ENCODE measurements at regions not wholly inside any gene's neighbourhood (a gene's known extent, or its start where the extent isn't known, plus 50 kb on each side); places are given as distances from the start of the nearest gene placed in this dataset.
A peak's percentile ranks its signal among the peaks of the same experiment; 100 is the strongest.
"Not testable (repeated sequence)": the region's sequence is repeated elsewhere in the genome, so short reads cannot be mapped to it uniquely, and the experiment has no call there.

GRCh38 chr4:127479031-127479622 lies 153.6 kb upstream of the INTU start:
- no peaks in the 10 kb centered on the region for H3K27me3 ChIP-seq (ENCODE audit: insufficient read depth, low read length)

GRCh38 chr4:127482049-127482448 lies 150.7 kb upstream of the INTU start:
- no peaks in the 10 kb centered on the region for H3K27me3 ChIP-seq (ENCODE audit: insufficient read depth, low read length)
- H3K4me3 ChIP-seq (ENCODE audit: low read length): peak overlapping the region; percentile 28
- H3K4me1 ChIP-seq (ENCODE audit: insufficient read depth, low read length): peaks cover 22% of the 10 kb centered on the region
- peak overlapping the region; percentile 56 for H2AFZ ChIP-seq (ENCODE audit: low read depth, low read length)
- H3K9me3 ChIP-seq (ENCODE audit: low read length): no peaks in the 10 kb centered on the region
- no peaks in the 10 kb centered on the region for H3K36me3 ChIP-seq (ENCODE audit: insufficient read depth, low read length)

More at GRCh38 chr4:127479031-127479622, 153.6 kb upstream of the INTU start:
- no peaks in the 10 kb centered on the region for H3K9me3 ChIP-seq (ENCODE audit: low read length)
- peaks cover 22% of the 10 kb centered on the region for H3K4me1 ChIP-seq (ENCODE audit: insufficient read depth, low read length)
- H2AFZ ChIP-seq (ENCODE audit: low read depth, low read length): peak overlapping the region; percentile 54
- H3K4me3 ChIP-seq (ENCODE audit: low read length): no peak overlapping the region
- H3K36me3 ChIP-seq (ENCODE audit: insufficient read depth, low read length): no peaks in the 10 kb centered on the region

- Histone ChIP-seq H3K4me1 (ENCODE audit: insufficient read depth, low read length) (peaks cover 22% of the 10 kb centered on the region), H3K36me3 (ENCODE audit: insufficient read depth, low read length) (no peaks in the 10 kb centered on the region), H2AFZ (ENCODE audit: low read depth, low read length) (no peak overlapping the region), H3K4me3 (ENCODE audit: low read length) (no peak overlapping the region), H3K9me3 (ENCODE audit: low read length) (peaks cover 1% of the 10 kb centered on the region), H3K27me3 (ENCODE audit: insufficient read depth, low read length) (no peaks in the 10 kb centered on the region)
These were observed 148.6 kb upstream of the INTU start for GRCh38 chr4:127484117-127484516.

GRCh38 chr4:127486248-127486647 lies 146.5 kb upstream of the INTU start:
- Histone ChIP-seq H2AFZ (ENCODE audit: low read depth, low read length) (no peak overlapping the region), H3K4me1 (ENCODE audit: insufficient read depth, low read length) (peaks cover 12% of the 10 kb centered on the region), H3K36me3 (ENCODE audit: insufficient read depth, low read length) (no peaks in the 10 kb centered on the region), H3K4me3 (ENCODE audit: low read length) (no peak overlapping the region), H3K27me3 (ENCODE audit: insufficient read depth, low read length) (no peaks in the 10 kb centered on the region), H3K9me3 (ENCODE audit: low read length) (peaks cover 1% of the 10 kb centered on the region)

- H3K36me3 ChIP-seq (ENCODE audit: insufficient read depth, low read length): no peaks in the 10 kb centered on the region
- no peak overlapping the region for H3K4me3 ChIP-seq (ENCODE audit: low read length)
- no peak overlapping the region for H2AFZ ChIP-seq (ENCODE audit: low read depth, low read length)
- H3K9me3 ChIP-seq (ENCODE audit: low read length): peaks cover 1% of the 10 kb centered on the region
- H3K27me3 ChIP-seq (ENCODE audit: insufficient read depth, low read length): no peaks in the 10 kb centered on the region
- no peaks in the 10 kb centered on the region for H3K4me1 ChIP-seq (ENCODE audit: insufficient read depth, low read length)
These were observed 141.2 kb upstream of the INTU start for GRCh38 chr4:127491571-127491970.

GRCh38 chr4:127496875-127497274 lies 135.9 kb upstream of the INTU start:
- H3K4me1 ChIP-seq (ENCODE audit: insufficient read depth, low read length); H3K27me3 ChIP-seq (ENCODE audit: insufficient read depth, low read length); H3K36me3 ChIP-seq (ENCODE audit: insufficient read depth, low read length); H3K4me3 ChIP-seq (ENCODE audit: low read length); H3K9me3 ChIP-seq (ENCODE audit: low read length); H2AFZ ChIP-seq (ENCODE audit: low read depth, low read length): not testable (repeated sequence)

GRCh38 chr4:127498366-127498765 lies 134.4 kb upstream of the INTU start:
- Histone ChIP-seq H3K27me3 (ENCODE audit: insufficient read depth, low read length) (no peaks in the 10 kb centered on the region), H3K4me3 (ENCODE audit: low read length) (no peak overlapping the region), H2AFZ (ENCODE audit: low read depth, low read length) (no peak overlapping the region), H3K36me3 (ENCODE audit: insufficient read depth, low read length) (no peaks in the 10 kb centered on the region), H3K9me3 (ENCODE audit: low read length) (no peaks in the 10 kb centered on the region), H3K4me1 (ENCODE audit: insufficient read depth, low read length) (peaks cover 15% of the 10 kb centered on the region)

GRCh38 chr4:127500242-127500641 lies 132.5 kb upstream of the INTU start:
- Histone ChIP-seq H3K27me3 (ENCODE audit: insufficient read depth, low read length) (no peaks in the 10 kb centered on the region), H2AFZ (ENCODE audit: low read depth, low read length) (no peak overlapping the region), H3K9me3 (ENCODE audit: low read length) (no peaks in the 10 kb centered on the region), H3K36me3 (ENCODE audit: insufficient read depth, low read length) (no peaks in the 10 kb centered on the region), H3K4me3 (ENCODE audit: low read length) (no peak overlapping the region), H3K4me1 (ENCODE audit: insufficient read depth, low read length) (peaks cover 25% of the 10 kb centered on the region)

GRCh38 chr4:127501103-127501502 lies 131.7 kb upstream of the INTU start:
- H3K4me1 ChIP-seq (ENCODE audit: insufficient read depth, low read length): peaks cover 25% of the 10 kb centered on the region
- H3K36me3 ChIP-seq (ENCODE audit: insufficient read depth, low read length): no peaks in the 10 kb centered on the region
- no peaks in the 10 kb centered on the region for H3K9me3 ChIP-seq (ENCODE audit: low read length)
- H3K27me3 ChIP-seq (ENCODE audit: insufficient read depth, low read length): no peaks in the 10 kb centered on the region
- peak overlapping the region; percentile 9 for H2AFZ ChIP-seq (ENCODE audit: low read depth, low read length)
- no peak overlapping the region for H3K4me3 ChIP-seq (ENCODE audit: low read length)

- Histone ChIP-seq H3K4me3 (ENCODE audit: low read length) (no peak overlapping the region), H3K36me3 (ENCODE audit: insufficient read depth, low read length) (no peaks in the 10 kb centered on the region), H3K4me1 (ENCODE audit: insufficient read depth, low read length) (peaks cover 25% of the 10 kb centered on the region), H3K27me3 (ENCODE audit: insufficient read depth, low read length) (no peaks in the 10 kb centered on the region), H2AFZ (ENCODE audit: low read depth, low read length) (no peak overlapping the region), H3K9me3 (ENCODE audit: low read length) (no peaks in the 10 kb centered on the region)
These were observed 129.6 kb upstream of the INTU start for GRCh38 chr4:127503111-127503510.

GRCh38 chr4:127505203-127505602 lies 127.6 kb upstream of the INTU start:
- H3K9me3 ChIP-seq (ENCODE audit: low read length): no peaks in the 10 kb centered on the region
- H3K36me3 ChIP-seq (ENCODE audit: insufficient read depth, low read length): no peaks in the 10 kb centered on the region
- H3K4me3 ChIP-seq (ENCODE audit: low read length): no peak overlapping the region
- no peak overlapping the region for H2AFZ ChIP-seq (ENCODE audit: low read depth, low read length)
- peaks cover 25% of the 10 kb centered on the region for H3K4me1 ChIP-seq (ENCODE audit: insufficient read depth, low read length)
- H3K27me3 ChIP-seq (ENCODE audit: insufficient read depth, low read length): no peaks in the 10 kb centered on the region

GRCh38 chr4:127506283-127506682 lies 126.5 kb upstream of the INTU start:
- H3K27me3 ChIP-seq (ENCODE audit: insufficient read depth, low read length): no peaks in the 10 kb centered on the region
- peaks cover 22% of the 10 kb centered on the region for H3K4me1 ChIP-seq (ENCODE audit: insufficient read depth, low read length)
- H3K4me3 ChIP-seq (ENCODE audit: low read length): no peak overlapping the region
- H2AFZ ChIP-seq (ENCODE audit: low read depth, low read length): no peak overlapping the region
- no peaks in the 10 kb centered on the region for H3K36me3 ChIP-seq (ENCODE audit: insufficient read depth, low read length)
- H3K9me3 ChIP-seq (ENCODE audit: low read length): no peaks in the 10 kb centered on the region

GRCh38 chr4:127509155-127509554 lies 123.6 kb upstream of the INTU start:
- peaks cover 2% of the 10 kb centered on the region for H3K4me1 ChIP-seq (ENCODE audit: insufficient read depth, low read length)
- no peaks in the 10 kb centered on the region for H3K9me3 ChIP-seq (ENCODE audit: low read length)
- no peaks in the 10 kb centered on the region for H3K27me3 ChIP-seq (ENCODE audit: insufficient read depth, low read length)
- H2AFZ ChIP-seq (ENCODE audit: low read depth, low read length): no peak overlapping the region
- no peak overlapping the region for H3K4me3 ChIP-seq (ENCODE audit: low read length)
- no peaks in the 10 kb centered on the region for H3K36me3 ChIP-seq (ENCODE audit: insufficient read depth, low read length)

GRCh38 chr4:127512672-127513071 lies 120.1 kb upstream of the INTU start:
- not testable (repeated sequence) for H3K9me3 ChIP-seq (ENCODE audit: low read length); H3K4me1 ChIP-seq (ENCODE audit: insufficient read depth, low read length); H3K4me3 ChIP-seq (ENCODE audit: low read length); H2AFZ ChIP-seq (ENCODE audit: low read depth, low read length); H3K36me3 ChIP-seq (ENCODE audit: insufficient read depth, low read length); H3K27me3 ChIP-seq (ENCODE audit: insufficient read depth, low read length)

Measured in neuron (in vitro differentiated cells).